Nephron (organoid): ENCODE measurements at regions not wholly inside any gene's neighbourhood (a gene's known extent, or its start where the extent isn't known, plus 50 kb on each side); places are given as distances from the start of the nearest gene placed in this dataset.
"Not testable (repeated sequence)": the region's sequence is repeated elsewhere in the genome, so short reads cannot be mapped to it uniquely, and the experiment has no call there.

ENCODE experiments used
- H3K27ac Mint-ChIP-seq, 3 experiments: 2 replicates each; pipeline ENCODE4 v1.8.0; 2020; ENCODE audit warnings: mixed read lengths in 3 of 3, mild to moderate bottlenecking in 2 of 3, moderate library complexity in 1 of 3
- H3K27me3 Mint-ChIP-seq: 2 replicates; pipeline ENCODE4 v1.8.0; 2021; ENCODE audit warnings: low read depth, mild to moderate bottlenecking, moderate library complexity, mixed read lengths
- H3K36me3 Mint-ChIP-seq: 2 replicates; pipeline ENCODE4 v1.8.0; 2020; ENCODE audit warnings: low read depth, mixed read lengths
- H3K4me1 Mint-ChIP-seq: 2 replicates; pipeline ENCODE4 v1.8.0; 2020; ENCODE audit warnings: mixed read lengths
- H3K4me3 Mint-ChIP-seq, 3 experiments: 2 replicates each; pipeline ENCODE4 v1.8.0; 2020; ENCODE audit warnings: mild to moderate bottlenecking in 3 of 3, mixed read lengths in 3 of 3, moderate library complexity in 2 of 3
- H3K9me3 Mint-ChIP-seq: 2 replicates; pipeline ENCODE4 v1.8.0; 2020; ENCODE audit warnings: mixed read lengths
- CTCF ChIP-seq, 3 experiments: fragments of 200-600 bp; sonication (generic); IDR thresholded peaks; one replicate each; pipeline ENCODE4 v1.5.0; 2021; ENCODE audit warnings: antibody characterized with exemption in 3 of 3; ENCODE audit not compliant: unreplicated experiment in 3 of 3

- not testable (repeated sequence) for H3K4me3 Mint-ChIP-seq, H3K36me3 Mint-ChIP-seq, H3K9me3 Mint-ChIP-seq, H3K4me1 Mint-ChIP-seq, H3K27ac Mint-ChIP-seq, H3K27me3 Mint-ChIP-seq
- TF ChIP-seq CTCF (IDR thresholded peaks at IDR 0.05; ENCODE audit: unreplicated experiment in 3 of 3), result peak; percentile 14 to 19 (median 17)
Observed at GRCh38 chr2:90226465-90227072, 1535.1 kb downstream of the RPIA start.

- H3K4me1 Mint-ChIP-seq, H3K27me3 Mint-ChIP-seq, H3K36me3 Mint-ChIP-seq: not testable (repeated sequence)
Observed at GRCh38 chr2:90231199-90231598, 1539.7 kb downstream of the RPIA start.

GRCh38 chr2:90235452-90235851, 1544.0 kb downstream of the RPIA start:
- H3K27ac Mint-ChIP-seq, H3K9me3 Mint-ChIP-seq, H3K4me1 Mint-ChIP-seq, H3K36me3 Mint-ChIP-seq, H3K27me3 Mint-ChIP-seq, H3K4me3 Mint-ChIP-seq: not testable (repeated sequence)

More at GRCh38 chr2:90231199-90231598, 1539.7 kb downstream of the RPIA start:
- not testable (repeated sequence) for H3K9me3 Mint-ChIP-seq, H3K27ac Mint-ChIP-seq, H3K4me3 Mint-ChIP-seq

- H3K4me3 Mint-ChIP-seq, H3K27ac Mint-ChIP-seq, H3K36me3 Mint-ChIP-seq, H3K4me1 Mint-ChIP-seq, H3K9me3 Mint-ChIP-seq, H3K27me3 Mint-ChIP-seq: not testable (repeated sequence)
- peak in 1 of 3 experiments; percentile 37 for TF ChIP-seq CTCF (IDR thresholded peaks at IDR 0.05; ENCODE audit: unreplicated experiment in 3 of 3)
Observed at GRCh38 chr2:90237923-90238361, 1546.5 kb downstream of the RPIA start.

GRCh38 chr2:90238505-90239230, 1547.2 kb downstream of the RPIA start:
- H3K4me1 Mint-ChIP-seq, H3K9me3 Mint-ChIP-seq, H3K27ac Mint-ChIP-seq, H3K4me3 Mint-ChIP-seq, H3K36me3 Mint-ChIP-seq, H3K27me3 Mint-ChIP-seq: not testable (repeated sequence)

- not testable (repeated sequence) for H3K27ac Mint-ChIP-seq, H3K27me3 Mint-ChIP-seq, H3K36me3 Mint-ChIP-seq, H3K4me1 Mint-ChIP-seq, H3K4me3 Mint-ChIP-seq, H3K9me3 Mint-ChIP-seq
Observed at GRCh38 chr2:90239769-90240168, 1548.3 kb downstream of the RPIA start.

- H3K36me3 Mint-ChIP-seq, H3K27me3 Mint-ChIP-seq, H3K4me1 Mint-ChIP-seq, H3K9me3 Mint-ChIP-seq: not testable (repeated sequence)
- Mint-ChIP-seq H3K4me3 (peak overlapping the region; percentile 80 to 84 (median 81)), H3K27ac (peak overlapping the region in 2 of 3 experiments; percentile 78 to 79)
Observed at GRCh38 chr2:90244902-90245765, 1553.7 kb downstream of the RPIA start.

- not testable (repeated sequence) for H3K9me3 Mint-ChIP-seq, H3K27ac Mint-ChIP-seq, H3K4me1 Mint-ChIP-seq, H3K27me3 Mint-ChIP-seq, H3K4me3 Mint-ChIP-seq, H3K36me3 Mint-ChIP-seq
Observed at GRCh38 chr2:90248400-90248799, 1556.9 kb downstream of the RPIA start.

- not testable (repeated sequence) for H3K9me3 Mint-ChIP-seq, H3K36me3 Mint-ChIP-seq, H3K4me1 Mint-ChIP-seq, H3K4me3 Mint-ChIP-seq, H3K27me3 Mint-ChIP-seq, H3K27ac Mint-ChIP-seq
Observed at GRCh38 chr2:90250350-90250749, 1558.9 kb downstream of the RPIA start.

- H3K36me3 Mint-ChIP-seq, H3K27me3 Mint-ChIP-seq, H3K4me3 Mint-ChIP-seq, H3K9me3 Mint-ChIP-seq, H3K27ac Mint-ChIP-seq, H3K4me1 Mint-ChIP-seq: not testable (repeated sequence)
Observed at GRCh38 chr2:90251576-90251975, 1560.1 kb downstream of the RPIA start.

GRCh38 chr2:90253306-90253705, 1561.8 kb downstream of the RPIA start:
- H3K4me1 Mint-ChIP-seq, H3K36me3 Mint-ChIP-seq, H3K27me3 Mint-ChIP-seq, H3K4me3 Mint-ChIP-seq, H3K27ac Mint-ChIP-seq: not testable (repeated sequence)
- H3K9me3 Mint-ChIP-seq, result peaks cover 20% of the 10 kb centered on the region

GRCh38 chr2:90266888-90267287, 1575.4 kb downstream of the RPIA start:
- not testable (repeated sequence) for H3K36me3 Mint-ChIP-seq, H3K9me3 Mint-ChIP-seq, H3K4me1 Mint-ChIP-seq, H3K27me3 Mint-ChIP-seq, H3K27ac Mint-ChIP-seq, H3K4me3 Mint-ChIP-seq

- H3K36me3 Mint-ChIP-seq, H3K9me3 Mint-ChIP-seq, H3K4me1 Mint-ChIP-seq, H3K27me3 Mint-ChIP-seq, H3K4me3 Mint-ChIP-seq, H3K27ac Mint-ChIP-seq: not testable (repeated sequence)
Observed at GRCh38 chr2:90287751-90288150, 1596.3 kb downstream of the RPIA start.
